Upper lobe of right lung (tissue), 1 donor: ENCODE measurements at regions not wholly inside any gene's neighbourhood (a gene's known extent, or its start where the extent isn't known, plus 50 kb on each side); places are given as distances from the start of the nearest gene placed in this dataset.
A peak's percentile ranks its signal among the peaks of the same experiment; 100 is the strongest.

ENCODE experiments used
- ATAC-seq: fragments of 200-7000 bp; cut with Tn5 transposase; one replicate; pipeline ENCODE4 v1.9.1; 2020; ENCODE audit warnings: mild to moderate bottlenecking, moderate library complexity
- DNase-seq: peaks from one replicate; pipeline ENCODE4 v3.0.0-alpha.2; 2020
- H3K27ac ChIP-seq: fragments of 200-600 bp; one replicate; pipeline ENCODE4 v1.8.0; 2022
- H3K27me3 ChIP-seq: fragments of 200-600 bp; one replicate; pipeline ENCODE4 v1.8.0; 2022; ENCODE audit warnings: mild to moderate bottlenecking
- H3K36me3 ChIP-seq: fragments of 200-600 bp; one replicate; pipeline ENCODE4 v1.8.0; 2022
- H3K4me1 ChIP-seq: fragments of 200-600 bp; one replicate; pipeline ENCODE4 v1.8.0; 2022
- H3K4me3 ChIP-seq: fragments of 200-600 bp; one replicate; pipeline ENCODE4 v1.8.0; 2022; ENCODE audit warnings: mild to moderate bottlenecking
- H3K9me3 ChIP-seq: fragments of 200-600 bp; one replicate; pipeline ENCODE4 v1.8.0; 2022
- intact Hi-C: fragments of 100-400 bp; cut with DNase I; formaldehyde crosslinking; loops from one replicate; pipeline ENCODE4 v1.11.0; 2022
- TF ChIP-seq, protein P1 (sequence below): fragments of 200-600 bp; IDR thresholded peaks from one replicate; pipeline ENCODE4 v1.8.0; 2022; ENCODE audit warnings: antibody characterized with exemption
- donor health status: DM: no; HTN: yes; CAD: no; lungs with severe emphysema.

DNA sequence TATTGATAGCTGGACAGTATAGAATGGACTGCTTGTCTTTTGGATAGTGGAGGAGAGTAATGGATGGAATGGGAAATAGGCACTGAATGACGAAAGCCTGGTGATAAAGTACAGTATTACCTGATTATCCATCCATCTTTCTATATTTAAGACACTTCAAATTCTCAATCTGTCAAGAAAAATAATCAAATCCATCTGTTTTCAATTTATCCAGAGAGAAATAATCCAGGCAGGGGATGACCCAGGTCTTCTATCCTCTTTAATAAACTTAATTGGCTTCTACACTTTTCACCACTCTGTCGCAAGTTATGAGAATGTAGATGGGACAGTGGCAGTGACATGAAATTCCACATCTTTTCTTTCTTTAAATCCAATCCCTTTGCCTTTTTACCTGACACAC lies 420.3 kb upstream of the PDZRN3 start:
- TF ChIP-seq, protein P1, sequence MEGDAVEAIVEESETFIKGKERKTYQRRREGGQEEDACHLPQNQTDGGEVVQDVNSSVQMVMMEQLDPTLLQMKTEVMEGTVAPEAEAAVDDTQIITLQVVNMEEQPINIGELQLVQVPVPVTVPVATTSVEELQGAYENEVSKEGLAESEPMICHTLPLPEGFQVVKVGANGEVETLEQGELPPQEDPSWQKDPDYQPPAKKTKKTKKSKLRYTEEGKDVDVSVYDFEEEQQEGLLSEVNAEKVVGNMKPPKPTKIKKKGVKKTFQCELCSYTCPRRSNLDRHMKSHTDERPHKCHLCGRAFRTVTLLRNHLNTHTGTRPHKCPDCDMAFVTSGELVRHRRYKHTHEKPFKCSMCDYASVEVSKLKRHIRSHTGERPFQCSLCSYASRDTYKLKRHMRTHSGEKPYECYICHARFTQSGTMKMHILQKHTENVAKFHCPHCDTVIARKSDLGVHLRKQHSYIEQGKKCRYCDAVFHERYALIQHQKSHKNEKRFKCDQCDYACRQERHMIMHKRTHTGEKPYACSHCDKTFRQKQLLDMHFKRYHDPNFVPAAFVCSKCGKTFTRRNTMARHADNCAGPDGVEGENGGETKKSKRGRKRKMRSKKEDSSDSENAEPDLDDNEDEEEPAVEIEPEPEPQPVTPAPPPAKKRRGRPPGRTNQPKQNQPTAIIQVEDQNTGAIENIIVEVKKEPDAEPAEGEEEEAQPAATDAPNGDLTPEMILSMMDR: no peak
- Histone ChIP-seq H3K36me3 (no peaks in the 10 kb centered on the region), H3K27ac (no peak overlapping the region), H3K27me3 (no peaks in the 10 kb centered on the region), H3K4me1 (no peaks in the 10 kb centered on the region), H3K4me3 (no peak overlapping the region), H3K9me3 (no peaks in the 10 kb centered on the region)
- ATAC-seq (no peak), DNase-seq (no peak)
- intact Hi-C loops: no loop called here

DNA sequence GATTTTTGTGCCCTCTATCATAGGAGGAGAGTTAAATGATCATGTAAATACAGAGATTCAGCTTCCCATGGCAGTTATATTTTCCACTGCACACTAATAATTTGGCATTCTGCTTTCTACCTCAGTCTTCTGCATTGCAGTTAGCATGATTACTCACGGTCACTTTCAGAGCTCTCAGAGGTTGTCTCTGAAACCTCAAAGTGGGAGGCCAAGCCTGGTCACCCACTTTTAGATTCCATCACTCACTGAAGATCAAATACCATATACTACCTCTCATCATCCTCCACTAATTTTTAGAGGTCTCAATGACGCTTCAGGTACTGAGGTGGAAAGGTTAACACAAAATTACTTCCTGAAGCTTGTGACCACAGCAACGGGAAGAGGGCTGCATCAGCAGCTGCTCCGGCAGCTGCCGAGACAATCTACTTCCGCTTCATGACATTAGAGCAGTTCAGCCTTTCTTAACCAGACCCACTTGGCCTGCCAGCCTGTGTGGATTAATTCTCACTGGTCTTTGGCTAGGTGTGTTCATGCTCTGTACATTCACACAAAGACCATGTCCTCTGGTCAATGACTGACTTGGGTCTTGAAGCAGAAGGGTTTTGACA lies 416.4 kb upstream of the PDZRN3 start:
- TF ChIP-seq, protein P1: no peak
- intact Hi-C loops: no loop called here
- DNase-seq (no peak), ATAC-seq (peak; percentile 21)
- no peak overlapping the region for H3K27ac ChIP-seq
- no peaks in the 10 kb centered on the region for H3K9me3 ChIP-seq
- no peaks in the 10 kb centered on the region for H3K36me3 ChIP-seq
- no peaks in the 10 kb centered on the region for H3K27me3 ChIP-seq
- no peak overlapping the region for H3K4me3 ChIP-seq
- H3K4me1 ChIP-seq: no peaks in the 10 kb centered on the region

DNA sequence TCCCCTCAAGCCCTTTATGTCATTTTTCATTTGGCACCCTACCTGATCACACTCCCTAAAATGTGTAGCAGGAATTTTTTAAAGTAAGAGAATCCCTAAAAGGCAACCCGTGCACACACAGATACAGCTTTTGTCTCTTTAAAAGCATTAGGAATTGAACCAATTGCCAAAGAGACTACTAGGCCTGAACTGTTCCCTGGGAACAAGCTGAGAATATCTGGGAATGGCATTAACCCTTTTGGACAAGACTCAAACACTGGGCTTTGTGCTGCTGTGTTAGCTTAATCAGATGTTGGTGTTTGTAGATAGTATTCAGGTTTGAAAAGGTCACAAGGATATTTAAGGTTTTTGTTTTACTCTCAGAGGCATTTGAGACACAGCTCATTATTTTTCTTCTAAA lies 414.4 kb upstream of the PDZRN3 start:
- DNase-seq (no peak), ATAC-seq (no peak)
- H3K4me1 ChIP-seq: no peaks in the 10 kb centered on the region
- intact Hi-C loops: no loop called here
- TF ChIP-seq, protein P1: no peak
- no peaks in the 10 kb centered on the region for H3K36me3 ChIP-seq
- no peaks in the 10 kb centered on the region for H3K27me3 ChIP-seq
- H3K9me3 ChIP-seq: no peaks in the 10 kb centered on the region
- no peak overlapping the region for H3K4me3 ChIP-seq
- H3K27ac ChIP-seq: no peak overlapping the region

DNA sequence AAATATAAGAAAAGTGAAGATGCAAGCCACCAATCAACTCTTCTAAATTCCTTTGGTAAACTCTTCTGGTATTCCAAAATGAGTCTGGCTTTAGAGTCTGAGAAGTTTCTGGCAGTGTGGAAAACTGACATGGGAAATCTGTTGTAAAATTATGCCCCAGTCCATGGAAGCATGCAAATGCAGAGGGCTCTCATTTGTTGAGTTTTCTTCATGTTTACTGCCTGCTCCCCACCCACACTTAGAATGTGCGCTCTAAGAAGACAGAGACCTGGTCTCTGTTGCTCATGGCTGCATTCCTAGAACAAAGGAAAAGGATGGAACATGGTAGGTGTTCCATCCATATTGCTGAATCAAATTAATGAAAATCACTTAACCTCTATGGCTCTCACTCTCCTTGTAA lies 411.8 kb upstream of the PDZRN3 start:
- Histone ChIP-seq H3K9me3 (no peaks in the 10 kb centered on the region), H3K4me3 (no peak overlapping the region), H3K36me3 (no peaks in the 10 kb centered on the region), H3K4me1 (no peaks in the 10 kb centered on the region), H3K27me3 (no peaks in the 10 kb centered on the region), H3K27ac (no peak overlapping the region)
- no peak for ATAC-seq
- TF ChIP-seq, protein P1: no peak
- DNase-seq: no peak
- intact Hi-C loops: no loop called here

DNA sequence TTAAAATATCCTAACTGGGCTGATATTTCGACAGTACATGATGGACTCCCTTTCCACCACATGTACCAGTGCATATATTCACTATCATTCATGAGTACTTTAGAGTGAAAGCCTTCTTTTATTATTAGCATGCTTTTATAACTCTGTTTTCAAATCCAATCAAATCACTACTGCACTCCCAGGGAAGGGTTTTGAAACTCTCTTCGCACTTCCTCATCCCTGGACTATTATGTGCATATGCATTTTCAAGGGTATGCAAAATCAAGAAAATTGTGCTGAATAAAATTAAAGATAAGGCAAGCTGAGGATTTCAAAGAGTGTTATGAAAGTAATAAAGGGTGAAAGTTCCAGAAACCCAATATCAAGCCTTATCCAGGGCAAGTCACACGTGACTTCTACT lies 411.4 kb upstream of the PDZRN3 start:
- Histone ChIP-seq H3K9me3 (no peaks in the 10 kb centered on the region), H3K36me3 (no peaks in the 10 kb centered on the region), H3K4me3 (no peak overlapping the region), H3K27ac (no peak overlapping the region), H3K4me1 (no peaks in the 10 kb centered on the region), H3K27me3 (no peaks in the 10 kb centered on the region)
- no peak for ATAC-seq
- DNase-seq: no peak
- TF ChIP-seq, protein P1: no peak
- intact Hi-C loops: no loop called here

DNA sequence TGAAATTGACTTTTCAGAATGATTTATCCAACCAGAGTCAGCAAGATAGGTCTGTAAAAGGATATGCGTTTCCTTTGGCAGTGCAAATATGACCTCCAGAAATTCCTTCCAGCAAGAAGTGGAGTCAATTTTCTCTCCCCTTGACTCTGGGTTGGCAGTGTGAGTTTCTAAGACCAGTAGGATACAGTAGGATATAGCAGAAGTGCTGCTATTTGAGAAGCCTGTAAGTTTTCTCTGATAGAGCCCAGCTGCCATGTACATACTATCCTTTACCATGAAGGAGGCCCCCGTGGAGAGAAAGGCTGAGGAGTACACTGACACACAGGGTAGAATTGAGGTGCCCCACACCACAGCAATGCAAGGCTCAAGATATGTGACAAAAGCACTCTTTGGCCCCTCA lies 409.1 kb upstream of the PDZRN3 start:
- Histone ChIP-seq H3K9me3 (no peaks in the 10 kb centered on the region), H3K4me1 (no peaks in the 10 kb centered on the region), H3K36me3 (no peaks in the 10 kb centered on the region), H3K27ac (no peak overlapping the region), H3K4me3 (no peak overlapping the region), H3K27me3 (no peaks in the 10 kb centered on the region)
- DNase-seq: no peak
- no peak for ATAC-seq
- TF ChIP-seq, protein P1: no peak
- intact Hi-C loops: no loop called here
